GM19395 (cell line): ENCODE measurements at regions not wholly inside any gene's neighbourhood (a gene's known extent, or its start where the extent isn't known, plus 50 kb on each side); places are given as distances from the start of the nearest gene placed in this dataset.

Source experiments
- ATAC-seq: cut with Tn5 transposase; IDR thresholded peaks from one replicate; pipeline ENCODE4 v1.9.1; 2021; ENCODE audit warnings: mild to moderate bottlenecking, moderate library complexity; ENCODE audit not compliant: unreplicated experiment

DNA sequence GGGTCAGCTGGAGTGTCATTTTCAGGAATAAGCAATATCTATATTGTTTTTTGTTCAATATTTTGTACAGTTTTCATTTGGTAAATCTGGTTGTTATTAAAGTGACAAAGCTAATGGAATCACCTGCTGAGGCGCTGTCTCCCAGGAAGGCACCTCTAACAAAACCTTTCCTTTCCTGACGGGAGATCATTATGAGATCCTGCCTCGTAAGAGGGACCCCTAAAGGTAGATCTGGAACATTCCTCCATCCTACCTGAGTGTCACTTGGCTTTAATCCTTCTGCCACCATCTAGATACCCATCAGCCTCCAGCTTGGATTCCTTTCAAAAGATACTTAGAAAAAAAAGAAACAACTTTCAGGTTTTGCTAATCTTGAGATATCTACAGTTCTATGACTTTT lies 157.7 kb downstream of the FAT3 start:
- ATAC-seq, result no peak

DNA sequence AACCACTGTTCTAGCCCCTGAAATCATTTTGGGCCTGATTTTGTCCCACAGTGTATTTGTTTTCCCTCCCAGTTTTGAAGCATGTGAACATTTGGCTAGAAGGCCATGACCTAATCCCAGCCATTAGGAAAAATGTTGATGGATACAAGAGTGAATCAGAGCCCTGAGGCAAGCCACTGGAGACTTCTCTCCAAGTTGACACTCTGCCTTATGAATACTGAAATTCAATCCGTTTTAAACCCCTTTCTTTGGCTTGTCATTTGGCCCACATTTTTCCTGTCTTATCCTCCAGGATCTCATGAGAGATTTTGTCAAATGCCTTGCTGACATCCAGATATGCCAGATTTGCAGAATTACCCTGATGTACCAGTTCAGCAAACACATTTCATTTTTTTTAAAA lies 158.8 kb downstream of the FAT3 start:
- ATAC-seq, result no peak

GRCh38 chr11:92384358-92384757 lies 159.7 kb downstream of the FAT3 start:
- no peak for ATAC-seq

DNA sequence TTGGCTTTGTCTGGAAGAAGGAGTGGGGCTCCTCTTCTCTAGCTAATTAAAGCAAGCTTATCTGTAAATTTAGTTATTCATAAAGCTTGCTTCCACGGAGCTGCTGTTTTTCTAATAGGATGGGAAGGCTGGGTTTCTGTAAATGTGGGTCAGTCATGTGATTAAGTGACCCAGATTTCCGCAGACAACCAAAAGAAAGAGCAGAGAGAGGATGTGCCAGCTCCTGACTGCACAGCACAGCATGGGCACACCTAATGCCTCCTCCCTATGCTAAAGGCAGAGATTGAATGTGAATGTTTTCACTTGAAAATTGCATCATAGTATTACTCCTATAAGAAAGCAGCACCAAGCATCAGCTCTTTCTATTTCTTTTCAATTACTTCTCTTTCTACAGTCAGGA lies 160.2 kb downstream of the FAT3 start:
- ATAC-seq, result no peak

DNA sequence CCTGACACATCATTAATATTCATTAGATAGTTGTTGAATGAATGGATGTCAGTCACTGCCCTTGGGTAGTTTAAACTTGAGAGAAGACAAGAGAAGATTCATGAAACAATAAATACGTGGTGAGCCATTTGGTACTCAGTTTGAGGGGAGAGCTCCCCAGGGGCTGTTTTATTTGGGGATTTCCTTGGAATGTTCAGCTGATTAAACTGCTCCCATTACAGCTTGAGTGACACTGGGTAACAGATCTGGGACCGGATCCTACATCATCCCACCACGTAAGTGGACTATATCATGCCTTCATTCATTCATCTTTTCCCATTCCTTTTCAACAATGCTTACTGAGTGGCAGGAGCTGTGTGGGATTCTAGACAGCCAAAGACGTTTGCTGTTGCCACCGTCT lies 162.0 kb downstream of the FAT3 start:
- no peak for ATAC-seq

GRCh38 chr11:92387859-92388258 lies 163.2 kb downstream of the FAT3 start:
- ATAC-seq, result no peak

- ATAC-seq, result no peak
Measured at GRCh38 chr11:92388380-92388779, 163.8 kb downstream of the FAT3 start.

GRCh38 chr11:92390783-92391182 lies 166.2 kb downstream of the FAT3 start:
- ATAC-seq, result no peak

DNA sequence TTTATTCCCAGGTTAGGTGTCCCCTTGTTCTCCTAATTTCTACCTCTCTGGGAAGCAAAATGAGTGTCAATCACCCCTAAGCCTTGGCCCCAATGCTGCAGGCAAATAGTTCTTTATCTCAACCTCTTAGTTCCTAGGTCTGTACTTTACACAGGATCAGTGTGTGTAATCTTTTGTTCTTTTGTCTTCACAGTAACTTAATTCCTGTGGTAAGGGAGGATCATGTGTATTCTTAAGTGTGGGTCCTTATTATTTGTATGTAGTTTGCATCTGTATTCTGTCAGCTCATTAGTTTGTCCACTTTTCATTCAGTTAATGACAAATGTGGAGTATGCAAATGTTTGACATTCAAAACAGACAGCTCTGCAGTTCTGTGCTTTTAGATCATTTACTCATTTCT lies 166.7 kb downstream of the FAT3 start:
- ATAC-seq, result no peak

DNA sequence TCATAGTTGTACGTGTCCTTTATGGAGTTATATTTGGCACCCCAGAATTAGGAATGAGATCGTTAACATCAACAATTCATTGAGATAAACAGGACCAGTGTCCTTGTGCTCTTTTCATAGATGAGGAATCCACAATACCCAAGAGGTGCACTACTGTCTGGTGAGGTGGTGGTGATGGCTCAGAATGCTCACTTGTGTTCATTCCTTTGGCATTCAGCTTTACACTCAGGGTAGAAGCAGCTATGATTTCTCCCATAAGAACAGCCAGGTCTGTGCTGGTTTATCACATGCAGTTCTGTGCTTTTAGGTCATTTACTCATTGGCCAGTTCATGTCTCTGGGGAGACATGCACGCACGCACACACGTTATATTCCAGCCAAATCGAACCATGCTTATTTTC lies 167.2 kb downstream of the FAT3 start:
- no peak for ATAC-seq

DNA sequence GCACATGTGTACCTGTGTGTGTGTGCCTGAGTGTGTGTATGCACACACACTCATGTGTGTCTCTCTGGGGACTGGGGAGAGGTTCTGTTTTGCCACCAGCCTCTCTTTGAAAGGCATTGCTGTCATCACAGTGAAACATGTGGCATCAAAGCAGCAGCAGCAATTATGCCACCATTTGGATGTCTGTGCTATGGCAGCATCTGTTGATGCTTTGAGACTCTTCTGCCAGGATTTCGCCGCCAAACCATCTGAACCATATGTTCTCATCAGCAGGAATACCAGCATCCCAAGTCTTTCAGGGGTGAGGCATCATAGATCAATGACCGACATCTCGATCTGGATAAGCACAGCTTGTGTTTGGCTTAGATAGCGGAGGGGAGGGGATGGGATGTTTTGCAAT lies 168.6 kb downstream of the FAT3 start:
- no peak for ATAC-seq

DNA sequence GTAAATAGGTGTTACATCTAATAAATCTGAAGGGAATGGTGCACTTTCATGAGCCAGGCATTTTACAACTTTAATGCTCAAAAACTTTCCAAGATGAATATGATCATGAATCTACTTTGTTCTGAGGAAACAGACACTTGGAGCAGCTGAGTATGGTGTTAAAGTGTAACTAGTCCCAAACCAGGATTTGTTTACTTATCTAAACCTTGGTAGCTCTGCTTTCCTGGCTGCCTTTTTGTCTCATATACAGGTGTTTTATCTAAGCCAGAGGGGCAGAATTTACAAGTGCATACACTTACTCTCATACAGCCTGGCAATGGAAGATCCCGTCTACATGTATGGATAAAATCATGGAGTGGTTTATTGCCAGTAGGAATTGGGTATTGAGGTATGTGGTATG lies 171.5 kb downstream of the FAT3 start:
- no peak for ATAC-seq

DNA sequence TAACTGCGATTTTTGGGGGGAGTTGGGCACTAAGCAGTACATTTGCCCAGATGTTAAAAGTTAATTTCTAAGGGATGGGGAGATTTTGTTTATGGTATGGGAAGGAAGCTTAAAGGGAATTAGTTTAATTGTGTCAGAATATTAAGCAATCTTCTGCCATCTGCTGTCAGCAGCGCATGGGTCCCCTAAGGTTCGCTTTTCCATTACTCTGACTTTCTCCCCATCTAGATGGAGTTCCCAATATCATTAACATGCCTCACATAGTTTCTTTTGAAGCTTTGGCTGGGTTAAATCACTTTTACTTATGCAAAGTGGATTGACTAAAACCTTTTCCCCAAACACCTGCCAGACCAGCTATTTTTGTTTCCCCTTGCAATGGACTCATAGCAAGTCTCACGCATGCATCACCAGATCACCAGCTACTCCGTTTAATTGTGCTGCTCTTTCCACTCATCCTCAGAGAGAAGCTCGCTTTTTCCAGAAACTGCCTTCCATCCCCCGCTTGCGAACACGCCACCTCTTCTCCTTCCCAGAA lies 172.7 kb downstream of the FAT3 start:
- ATAC-seq, result no peak

GRCh38 chr11:92399705-92400104 lies 175.1 kb downstream of the FAT3 start:
- no peak for ATAC-seq

- no peak for ATAC-seq
Measured at GRCh38 chr11:92401520-92401919, 176.9 kb downstream of the FAT3 start.

GRCh38 chr11:92406472-92406871 lies 181.9 kb downstream of the FAT3 start:
- no peak for ATAC-seq

- no peak for ATAC-seq
Measured at GRCh38 chr11:92409355-92409754, 184.7 kb downstream of the FAT3 start.

DNA sequence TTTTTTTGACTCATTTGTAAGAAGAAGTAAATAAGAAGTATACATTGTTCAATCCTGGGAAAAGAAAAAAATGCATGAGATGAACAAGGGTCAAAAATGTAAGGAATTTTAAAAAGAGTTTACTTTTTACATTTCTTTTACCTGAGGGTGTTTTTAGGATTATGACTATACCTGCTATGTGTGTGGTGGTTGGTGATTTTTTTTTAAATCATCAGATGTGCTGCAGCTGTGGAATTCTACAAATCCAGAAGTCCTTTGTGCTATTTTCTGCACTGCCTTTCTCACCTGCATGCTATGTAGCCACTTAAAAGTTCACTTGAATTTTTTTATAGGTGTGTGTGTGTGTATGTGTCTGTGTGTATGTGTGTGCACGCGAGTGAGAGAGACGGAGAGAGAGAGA lies 185.3 kb downstream of the FAT3 start:
- ATAC-seq, result no peak

DNA sequence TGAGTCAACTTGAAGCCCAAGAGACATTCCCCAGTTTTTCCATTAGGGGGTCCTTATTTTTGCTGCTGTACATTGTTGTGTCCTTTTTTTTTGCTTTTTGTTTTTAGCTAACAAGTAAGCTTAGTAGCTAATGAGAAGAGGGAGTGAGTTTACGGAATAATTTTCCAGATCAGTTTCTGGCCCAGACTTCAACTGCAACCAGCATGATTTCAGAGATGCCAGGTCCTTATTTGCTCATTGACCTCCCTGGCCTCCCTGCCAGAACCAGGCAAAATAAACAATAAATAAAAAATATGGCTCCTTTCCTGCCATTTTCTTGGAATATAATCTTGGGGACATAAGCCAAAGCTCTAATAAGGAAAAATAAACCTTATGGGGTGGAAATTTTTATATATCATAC lies 185.9 kb downstream of the FAT3 start:
- no peak for ATAC-seq

- no peak for ATAC-seq
Measured at GRCh38 chr11:92411431-92411830, 186.8 kb downstream of the FAT3 start.

DNA sequence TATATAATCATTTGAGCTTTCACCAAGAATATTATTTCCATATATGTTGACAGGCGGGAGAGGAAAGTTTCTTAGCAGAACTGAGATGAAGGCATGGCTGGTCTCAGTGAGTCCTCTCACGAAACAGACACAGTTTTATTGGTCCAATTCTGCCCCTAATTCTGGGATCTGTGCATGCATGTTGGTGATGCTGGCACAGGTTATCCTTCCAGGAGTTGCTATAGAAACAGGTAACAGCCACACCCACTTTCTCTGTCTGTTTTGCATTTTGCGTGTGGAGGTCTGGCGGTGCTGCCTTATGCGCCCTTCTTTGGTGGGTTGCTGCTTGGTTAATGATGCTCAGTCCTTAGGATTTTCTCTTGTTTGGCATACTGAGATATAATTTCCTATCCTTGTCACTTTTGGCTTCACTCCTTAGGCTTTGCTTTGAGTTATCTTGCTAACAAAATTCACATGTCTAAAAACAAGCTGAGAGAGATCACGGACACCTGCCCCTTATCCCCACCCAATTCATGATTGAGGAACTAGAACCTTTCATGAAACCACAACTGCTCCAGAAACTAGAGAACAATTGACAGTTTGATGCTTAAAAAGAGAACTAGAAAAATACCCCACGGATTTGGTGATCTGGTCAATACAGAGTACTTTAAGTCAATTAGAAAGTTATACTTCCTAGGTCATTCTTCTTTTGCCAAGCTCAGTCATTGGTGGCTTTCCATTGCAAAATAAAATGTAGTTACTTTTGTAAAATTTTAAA lies 189.3 kb downstream of the FAT3 start:
- ATAC-seq, result peak; percentile 95

GRCh38 chr11:92416971-92417725 lies 192.5 kb downstream of the FAT3 start:
- no peak for ATAC-seq
